Type B pancreatic cell (in vitro differentiated cells): ENCODE measurements at regions not wholly inside any gene's neighbourhood (a gene's known extent, or its start where the extent isn't known, plus 50 kb on each side); places are given as distances from the start of the nearest gene placed in this dataset.
A peak's percentile ranks its signal among the peaks of the same experiment; 100 is the strongest.
"Not testable (repeated sequence)": the region's sequence is repeated elsewhere in the genome, so short reads cannot be mapped to it uniquely, and the experiment has no call there.

Source experiments
- DNase-seq: peaks from one replicate; pipeline ENCODE4 v3.0.0; 2021; ENCODE audit warnings: mixed read lengths; ENCODE audit not compliant: unreplicated experiment; ENCODE audit errors: extremely low spot score
- H3K27ac Mint-ChIP-seq: 2 replicates; pipeline ENCODE4 v1.8.0; 2021; ENCODE audit warnings: mild to moderate bottlenecking, mixed read lengths
- H3K27me3 Mint-ChIP-seq: 2 replicates; pipeline ENCODE4 v1.8.0; 2021; ENCODE audit warnings: mixed read lengths
- H3K36me3 Mint-ChIP-seq: 2 replicates; pipeline ENCODE4 v1.8.0; 2021; ENCODE audit warnings: mixed read lengths
- H3K4me1 Mint-ChIP-seq: one replicate; pipeline ENCODE4 v1.8.0; 2021; ENCODE audit warnings: mixed read lengths; ENCODE audit not compliant: unreplicated experiment
- H3K4me3 Mint-ChIP-seq: 2 replicates; pipeline ENCODE4 v1.8.0; 2021; ENCODE audit warnings: mild to moderate bottlenecking, mixed read lengths
- H3K9me3 Mint-ChIP-seq: 2 replicates; pipeline ENCODE4 v1.8.0; 2021; ENCODE audit warnings: mixed read lengths
- CTCF ChIP-seq: fragments of 200-600 bp; sonication (generic); conservative IDR thresholded peaks from 2 replicates; pipeline ENCODE4 v1.5.0; 2021; ENCODE audit warnings: antibody characterized with exemption, mild to moderate bottlenecking

- DNase-seq, H3K4me3 Mint-ChIP-seq: not testable (repeated sequence)
Measured at GRCh38 chr1:145513017-145513416, 87.6 kb upstream of the NBPF20 start.

GRCh38 chr1:145508053-145508452, 82.7 kb upstream of the NBPF20 start:
- DNase-seq, H3K36me3 Mint-ChIP-seq, H3K9me3 Mint-ChIP-seq, H3K27ac Mint-ChIP-seq, H3K4me1 Mint-ChIP-seq, H3K27me3 Mint-ChIP-seq, H3K4me3 Mint-ChIP-seq: not testable (repeated sequence)

More at GRCh38 chr1:145513017-145513416, 87.6 kb upstream of the NBPF20 start:
- H3K36me3 Mint-ChIP-seq, H3K4me1 Mint-ChIP-seq, H3K27me3 Mint-ChIP-seq, H3K9me3 Mint-ChIP-seq, H3K27ac Mint-ChIP-seq: not testable (repeated sequence)
- peak; percentile 21 for TF ChIP-seq CTCF

GRCh38 chr1:145505663-145506647, 80.6 kb upstream of the NBPF20 start:
- not testable (repeated sequence) for H3K36me3 Mint-ChIP-seq, H3K4me3 Mint-ChIP-seq, DNase-seq, H3K27me3 Mint-ChIP-seq, H3K4me1 Mint-ChIP-seq, H3K27ac Mint-ChIP-seq, H3K9me3 Mint-ChIP-seq

- H3K4me3 Mint-ChIP-seq, DNase-seq, H3K4me1 Mint-ChIP-seq, H3K27me3 Mint-ChIP-seq, H3K36me3 Mint-ChIP-seq, H3K27ac Mint-ChIP-seq, H3K9me3 Mint-ChIP-seq: not testable (repeated sequence)
Measured at GRCh38 chr1:145504834-145505413, 79.5 kb upstream of the NBPF20 start.

- H3K4me1 Mint-ChIP-seq, H3K27ac Mint-ChIP-seq, H3K9me3 Mint-ChIP-seq, DNase-seq, H3K36me3 Mint-ChIP-seq, H3K27me3 Mint-ChIP-seq, H3K4me3 Mint-ChIP-seq: not testable (repeated sequence)
Measured at GRCh38 chr1:145504310-145504709, 78.9 kb upstream of the NBPF20 start.

- not testable (repeated sequence) for H3K4me3 Mint-ChIP-seq, H3K27me3 Mint-ChIP-seq, H3K27ac Mint-ChIP-seq, H3K9me3 Mint-ChIP-seq, H3K36me3 Mint-ChIP-seq, DNase-seq, H3K4me1 Mint-ChIP-seq
Measured at GRCh38 chr1:145500251-145500650, 74.8 kb upstream of the NBPF20 start.

- not testable (repeated sequence) for H3K27me3 Mint-ChIP-seq
Measured at GRCh38 chr1:145495077-145495871, 69.9 kb upstream of the NBPF20 start.

GRCh38 chr1:145488193-145488933, 63.0 kb upstream of the NBPF20 start:
- not testable (repeated sequence) for H3K36me3 Mint-ChIP-seq, H3K27me3 Mint-ChIP-seq, H3K27ac Mint-ChIP-seq, H3K4me1 Mint-ChIP-seq, H3K9me3 Mint-ChIP-seq, DNase-seq, H3K4me3 Mint-ChIP-seq

More at GRCh38 chr1:145495077-145495871, 69.9 kb upstream of the NBPF20 start:
- not testable (repeated sequence) for DNase-seq, H3K27ac Mint-ChIP-seq, H3K4me1 Mint-ChIP-seq, H3K4me3 Mint-ChIP-seq, H3K36me3 Mint-ChIP-seq, H3K9me3 Mint-ChIP-seq

GRCh38 chr1:145487156-145487555, 61.8 kb upstream of the NBPF20 start:
- not testable (repeated sequence) for H3K36me3 Mint-ChIP-seq, DNase-seq, H3K27ac Mint-ChIP-seq, H3K4me1 Mint-ChIP-seq, H3K4me3 Mint-ChIP-seq, H3K9me3 Mint-ChIP-seq
- H3K27me3 Mint-ChIP-seq = peaks cover 10% of the 10 kb centered on the region

GRCh38 chr1:145484257-145484656, 58.9 kb upstream of the NBPF20 start:
- H3K9me3 Mint-ChIP-seq, H3K36me3 Mint-ChIP-seq, DNase-seq, H3K27ac Mint-ChIP-seq, H3K4me3 Mint-ChIP-seq, H3K4me1 Mint-ChIP-seq: not testable (repeated sequence)
- H3K27me3 Mint-ChIP-seq = peaks cover 10% of the 10 kb centered on the region

GRCh38 chr1:145482214-145482860, 56.9 kb upstream of the NBPF20 start:
- not testable (repeated sequence) for H3K36me3 Mint-ChIP-seq, H3K4me3 Mint-ChIP-seq, H3K4me1 Mint-ChIP-seq, DNase-seq, H3K27ac Mint-ChIP-seq, H3K9me3 Mint-ChIP-seq
- peaks cover 10% of the 10 kb centered on the region for H3K27me3 Mint-ChIP-seq

- not testable (repeated sequence) for H3K4me1 Mint-ChIP-seq, H3K36me3 Mint-ChIP-seq, DNase-seq, H3K27ac Mint-ChIP-seq, H3K9me3 Mint-ChIP-seq
- Mint-ChIP-seq H3K4me3 (peak overlapping the region; percentile 82), H3K27me3 (peaks cover 10% of the 10 kb centered on the region)
Measured at GRCh38 chr1:145475962-145476361, 50.6 kb upstream of the NBPF20 start.
